ENCODE measurements at regions not wholly inside any gene's neighbourhood (a gene's known extent, or its start where the extent isn't known, plus 50 kb on each side); places are given as distances from the start of the nearest gene placed in this dataset.

GRCh38 chr2:43073401-43073825, 153.0 kb downstream of the ZFP36L2 start:
- no peak for TF ChIP-seq CTCF (IDR thresholded peaks at IDR 0.05; ENCODE audit: low read depth, low read length)
- no peak for TF ChIP-seq EZH2phosphoT487 (IDR thresholded peaks at IDR 0.05; ENCODE audit: low read depth)
